ENCODE measurements at regions not wholly inside any gene's neighbourhood (a gene's known extent, or its start where the extent isn't known, plus 50 kb on each side); places are given as distances from the start of the nearest gene placed in this dataset.

- Histone ChIP-seq H3K4me3 (no peak overlapping the region), H3K27me3 (replicated peaks in 1 of 2; ENCODE audit: control insufficient read depth in 2 of 2, insufficient read depth in 2 of 2, low read length in 1 of 2) (no peaks in the 10 kb centered on the region), H2AFZ (ENCODE audit: control insufficient read depth, low read depth, low read length) (no peak overlapping the region), H3K36me3 (ENCODE audit: control insufficient read depth in 2 of 2, insufficient read depth in 2 of 2, low read length in 1 of 2) (no peaks in the 10 kb centered on the region), H4K20me1 (ENCODE audit: control insufficient read depth, insufficient read depth) (no peaks in the 10 kb centered on the region), H3K9me3 (replicated peaks; ENCODE audit: control insufficient read depth, insufficient read depth, low read length) (no peaks in the 10 kb centered on the region), H3K4me2 (ENCODE audit: control insufficient read depth, insufficient read depth) (no peak overlapping the region), H3K9ac (ENCODE audit: control insufficient read depth, insufficient read depth, low read length) (no peak overlapping the region), H3K79me2 (ENCODE audit: control insufficient read depth, insufficient read depth, low read length) (no peaks in the 10 kb centered on the region), H3K27ac (ENCODE audit: control insufficient read depth, insufficient read depth) (no peak overlapping the region), H3K4me1 (ENCODE audit: control insufficient read depth, insufficient read depth, low read length) (no peaks in the 10 kb centered on the region)
- intact Hi-C loops (cut with micrococcal nuclease; ENCODE audit: unreplicated experiment) (loop anchor here (10.0 kb wide), 1 partner anchor 55 kb away; no protein-coding TSS in a partner anchor), in situ Hi-C loops (cut with MboI) (no loop called here)
- RAD21 ChIA-PET (ENCODE audit: unreplicated experiment) = no interaction called here
- DNase-seq (ENCODE audit: low read depth, low spot score) (no peak), FAIRE-seq (no peak), ATAC-seq (no peak)
- WGBS (ENCODE audit: insufficient coverage, insufficient replicate concordance, low lambda C conversion rate, missing lambda C conversion rate) = 27% methylated on average over 6 of the region's 6 CpGs
- POLR2A ChIA-PET = no interaction called here
- CTCF ChIA-PET = no interaction called here
- no peak for TF ChIP-seq FOXK2 (IDR thresholded peaks at IDR 0.05)
- no peak for TF ChIP-seq ZBTB4 (CRISPR knock-in tag; IDR thresholded peaks at IDR 0.05)
- TF ChIP-seq IRF4 (IDR thresholded peaks at IDR 0.05; ENCODE audit: low read depth, low read length) = no peak
- TF ChIP-seq SMARCA5 (IDR thresholded peaks at IDR 0.05) = no peak
- TF ChIP-seq, protein P1, sequence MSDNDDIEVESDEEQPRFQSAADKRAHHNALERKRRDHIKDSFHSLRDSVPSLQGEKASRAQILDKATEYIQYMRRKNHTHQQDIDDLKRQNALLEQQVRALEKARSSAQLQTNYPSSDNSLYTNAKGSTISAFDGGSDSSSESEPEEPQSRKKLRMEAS (IDR thresholded peaks at IDR 0.05; ENCODE audit: low read depth, low read length) = no peak
- no peak for TF ChIP-seq MYC (IDR thresholded peaks at IDR 0.05; ENCODE audit: insufficient read depth, insufficient read length, insufficient replicate concordance, low read length, severe bottlenecking)
- no peak for TF ChIP-seq SIX5 (IDR thresholded peaks at IDR 0.05; ENCODE audit: low read depth, low read length, severe bottlenecking)
- TF ChIP-seq RCOR1 (conservative IDR thresholded peaks at IDR 0.05; ENCODE audit: low read depth, low read length) = no peak
- TF ChIP-seq, protein P2, sequence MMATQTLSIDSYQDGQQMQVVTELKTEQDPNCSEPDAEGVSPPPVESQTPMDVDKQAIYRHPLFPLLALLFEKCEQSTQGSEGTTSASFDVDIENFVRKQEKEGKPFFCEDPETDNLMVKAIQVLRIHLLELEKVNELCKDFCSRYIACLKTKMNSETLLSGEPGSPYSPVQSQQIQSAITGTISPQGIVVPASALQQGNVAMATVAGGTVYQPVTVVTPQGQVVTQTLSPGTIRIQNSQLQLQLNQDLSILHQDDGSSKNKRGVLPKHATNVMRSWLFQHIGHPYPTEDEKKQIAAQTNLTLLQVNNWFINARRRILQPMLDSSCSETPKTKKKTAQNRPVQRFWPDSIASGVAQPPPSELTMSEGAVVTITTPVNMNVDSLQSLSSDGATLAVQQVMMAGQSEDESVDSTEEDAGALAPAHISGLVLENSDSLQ (IDR thresholded peaks at IDR 0.05) = no peak
- no peak for TF ChIP-seq RBBP5 (conservative IDR thresholded peaks at IDR 0.05)
- no peak for TF ChIP-seq RFX5 (IDR thresholded peaks at IDR 0.05; ENCODE audit: low read depth, low read length)
- no peak for TF ChIP-seq HDAC2 (IDR thresholded peaks at IDR 0.05)
- no peak for TF ChIP-seq GATAD2B (conservative IDR thresholded peaks at IDR 0.05; ENCODE audit: low read depth)
- no peak for TF ChIP-seq RAD21 (IDR thresholded peaks at IDR 0.05; ENCODE audit: insufficient read depth, low read depth, low read length)
- no peak for TF ChIP-seq ZZZ3 (IDR thresholded peaks at IDR 0.05; ENCODE audit: control insufficient read depth, insufficient read length, low read depth)
- BruUV-seq (replicated peaks) = no TSS peak
- SMC1A ChIA-PET (ENCODE audit: uncharacterized antibody, unreplicated experiment) = no interaction called here
Measured at GRCh38 chr18:73639788-73640187, 507.8 kb downstream of the FBXO15 start.
